ENCODE measurements at regions not wholly inside any gene's neighbourhood (a gene's known extent, or its start where the extent isn't known, plus 50 kb on each side); places are given as distances from the start of the nearest gene placed in this dataset.
A peak's percentile ranks its signal among the peaks of the same experiment; 100 is the strongest.

GRCh38 chr7:79719216-79719615 is 265.7 kb upstream of the MAGI2 start:
- no peak for TF ChIP-seq CTCF (IDR thresholded peaks at IDR 0.05; ENCODE audit: low read depth, low read length, missing control alignments)
- DNase-seq (ENCODE audit: low read depth): no peak
- in situ Hi-C loops (cut with HindIII; ENCODE audit: low sequenced_read_pairs): no loop called here
- no peak overlapping the region for H3K4me3 ChIP-seq (ENCODE audit: low read depth, low read length)

DNA sequence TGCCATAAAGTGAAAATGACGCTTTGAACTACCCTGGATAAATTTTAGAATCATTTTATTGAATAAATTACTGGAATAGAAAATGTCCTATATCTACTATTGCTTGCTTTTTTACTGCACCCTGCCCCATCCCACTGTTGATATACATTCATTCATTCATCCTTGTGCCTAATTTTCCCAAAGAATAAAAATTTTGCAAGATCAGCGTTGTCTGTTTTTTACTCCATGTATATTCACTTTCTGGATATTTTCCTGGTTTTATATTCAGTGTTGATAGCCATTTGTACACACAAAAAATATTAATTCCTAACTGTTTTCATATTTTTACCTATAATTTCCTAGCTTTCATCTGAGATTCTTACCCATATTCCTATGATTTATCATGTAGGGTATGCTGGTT is 262.9 kb upstream of the MAGI2 start:
- in situ Hi-C loops (cut with HindIII; ENCODE audit: low sequenced_read_pairs): no loop called here
- no peak for TF ChIP-seq CTCF (IDR thresholded peaks at IDR 0.05; ENCODE audit: low read depth, low read length, missing control alignments)
- no peak overlapping the region for H3K4me3 ChIP-seq (ENCODE audit: low read depth, low read length)
- no peak for DNase-seq (ENCODE audit: low read depth)

GRCh38 chr7:79714081-79714480 is 260.6 kb upstream of the MAGI2 start:
- no peak for DNase-seq (ENCODE audit: low read depth)
- no peak overlapping the region for H3K4me3 ChIP-seq (ENCODE audit: low read depth, low read length)
- no peak for TF ChIP-seq CTCF (IDR thresholded peaks at IDR 0.05; ENCODE audit: low read depth, low read length, missing control alignments)
- in situ Hi-C loops (cut with HindIII; ENCODE audit: low sequenced_read_pairs): no loop called here

DNA sequence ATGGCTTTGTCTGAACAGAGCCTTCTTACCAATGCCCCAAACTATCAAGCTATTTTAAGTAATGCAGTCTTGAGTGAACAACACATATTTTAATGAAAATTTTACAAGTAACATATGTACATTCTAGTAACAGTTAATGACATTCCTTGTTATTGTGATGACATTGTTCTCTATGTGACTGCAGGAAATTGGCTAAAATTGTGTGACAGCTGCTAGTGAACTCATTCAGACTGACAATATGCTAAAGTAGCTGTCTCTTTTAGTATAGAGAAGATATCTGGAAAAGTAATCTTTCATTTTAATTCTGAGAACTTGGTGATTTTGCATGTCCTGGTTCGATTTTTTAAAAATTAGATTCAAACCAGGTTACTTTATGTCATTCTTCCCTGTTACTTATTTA is 259.8 kb upstream of the MAGI2 start:
- no peak overlapping the region for H3K4me3 ChIP-seq (ENCODE audit: low read depth, low read length)
- TF ChIP-seq CTCF (IDR thresholded peaks at IDR 0.05; ENCODE audit: low read depth, low read length, missing control alignments): no peak
- DNase-seq (ENCODE audit: low read depth): no peak
- in situ Hi-C loops (cut with HindIII; ENCODE audit: low sequenced_read_pairs): no loop called here

DNA sequence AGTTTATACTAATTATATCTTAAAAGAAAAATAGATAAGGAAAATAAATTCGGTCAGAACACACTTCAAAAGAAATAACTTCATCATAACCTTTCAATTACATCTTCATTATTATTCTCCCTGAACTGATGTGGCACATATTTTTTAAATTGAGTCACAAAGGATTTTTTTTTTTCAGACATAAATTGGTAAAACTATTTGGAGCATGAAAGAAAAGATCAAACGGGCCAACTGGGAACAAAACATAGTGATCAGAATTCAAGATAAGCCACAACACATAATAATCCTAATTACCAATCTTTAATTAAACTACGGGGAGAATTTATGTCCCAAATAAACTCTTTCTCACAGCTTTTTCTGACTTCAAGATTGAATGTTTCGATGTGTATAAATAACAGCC is 258.2 kb upstream of the MAGI2 start:
- TF ChIP-seq CTCF (IDR thresholded peaks at IDR 0.05; ENCODE audit: low read depth, low read length, missing control alignments): no peak
- H3K4me3 ChIP-seq (ENCODE audit: low read depth, low read length): no peak overlapping the region
- DNase-seq (ENCODE audit: low read depth): no peak
- in situ Hi-C loops (cut with HindIII; ENCODE audit: low sequenced_read_pairs): no loop called here

DNA sequence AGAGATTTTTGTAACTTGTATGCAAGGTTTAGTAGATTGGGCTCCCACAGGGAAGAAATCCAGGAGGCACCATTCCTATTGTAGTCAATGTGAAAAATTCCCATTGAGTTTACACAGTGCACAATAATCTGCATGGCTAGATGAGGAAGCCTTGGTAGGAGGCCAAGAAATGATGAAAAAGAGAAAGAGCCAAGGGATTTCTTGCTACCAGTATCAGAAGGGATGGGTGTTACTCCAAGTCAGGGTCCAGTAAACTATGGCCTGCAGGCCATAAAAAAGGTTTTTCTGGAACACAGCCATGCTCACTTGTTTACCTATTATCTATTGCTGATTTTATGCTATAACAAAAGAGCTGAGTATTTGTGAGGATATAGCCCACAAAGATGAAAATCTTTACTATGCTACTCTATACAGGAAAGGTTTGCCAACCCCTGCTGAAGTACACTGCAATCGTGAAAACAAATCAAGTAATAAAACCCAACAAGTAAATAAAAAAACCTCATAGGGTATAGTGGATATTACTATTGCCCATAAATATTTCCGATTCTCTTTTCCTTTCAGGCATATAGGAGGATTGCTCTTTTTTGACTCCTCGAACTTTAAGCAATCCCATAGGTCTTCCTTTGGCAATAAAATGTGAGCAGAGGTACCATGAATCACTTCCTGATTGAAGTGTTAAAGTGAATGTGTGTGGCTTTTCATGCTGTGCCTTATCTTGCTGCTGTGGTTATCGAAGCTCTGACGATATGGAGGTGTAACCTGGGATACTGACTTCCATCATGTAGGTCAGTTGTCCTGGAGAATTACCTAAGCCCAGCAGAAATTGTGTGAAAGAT is 256.3 kb upstream of the MAGI2 start:
- H3K4me3 ChIP-seq (ENCODE audit: low read depth, low read length): no peak overlapping the region
- in situ Hi-C loops (cut with HindIII; ENCODE audit: low sequenced_read_pairs): no loop called here
- peak; percentile 11 for DNase-seq (ENCODE audit: low read depth)
- no peak for TF ChIP-seq CTCF (IDR thresholded peaks at IDR 0.05; ENCODE audit: low read depth, low read length, missing control alignments)

All from astrocyte of the cerebellum (primary cell).